Stimulated activated CD8-positive, alpha-beta memory T cell treated with anti-CD3 and anti-CD28 coated beads, Interleukin-15, amount 100 ng/mL, for 4 hours (primary cell): ENCODE measurements at regions not wholly inside any gene's neighbourhood (a gene's known extent, or its start where the extent isn't known, plus 50 kb on each side); places are given as distances from the start of the nearest gene placed in this dataset.

ENCODE experiments used
- DNase-seq, 2 donors: peaks; one replicate each; pipeline ENCODE4 v3.0.0-alpha.2; 2020; ENCODE audit warnings: low read depth in 2 of 2

GRCh38 chr2:181188605-181189004 is 208.2 kb downstream of the UBE2E3 start:
- no peak for DNase-seq

DNA sequence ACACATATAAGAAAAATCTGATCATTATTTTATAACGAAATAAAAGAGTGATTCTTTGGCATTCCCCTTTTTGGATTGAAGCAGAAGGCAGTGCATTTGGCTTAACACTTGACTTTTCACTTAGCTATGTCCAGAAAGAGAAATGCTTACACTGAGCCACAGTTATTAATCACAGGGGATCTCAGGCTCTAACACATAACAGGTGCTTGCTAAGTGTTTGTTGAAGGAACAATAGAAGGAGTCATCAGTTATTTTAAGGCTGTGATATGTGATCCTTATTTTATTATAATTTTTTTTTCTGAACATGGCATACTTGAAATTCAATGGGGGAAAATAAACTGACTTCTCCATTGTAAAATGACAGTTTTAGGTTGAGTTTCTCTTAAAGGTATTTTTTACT is 209.5 kb downstream of the UBE2E3 start:
- DNase-seq = no peak

GRCh38 chr2:181190711-181191110 is 210.3 kb downstream of the UBE2E3 start:
- no peak for DNase-seq

- no peak for DNase-seq
Observed at GRCh38 chr2:181193550-181193949, 213.1 kb downstream of the UBE2E3 start.

- no peak for DNase-seq
Observed at GRCh38 chr2:181196401-181196800, 216.0 kb downstream of the UBE2E3 start.

DNA sequence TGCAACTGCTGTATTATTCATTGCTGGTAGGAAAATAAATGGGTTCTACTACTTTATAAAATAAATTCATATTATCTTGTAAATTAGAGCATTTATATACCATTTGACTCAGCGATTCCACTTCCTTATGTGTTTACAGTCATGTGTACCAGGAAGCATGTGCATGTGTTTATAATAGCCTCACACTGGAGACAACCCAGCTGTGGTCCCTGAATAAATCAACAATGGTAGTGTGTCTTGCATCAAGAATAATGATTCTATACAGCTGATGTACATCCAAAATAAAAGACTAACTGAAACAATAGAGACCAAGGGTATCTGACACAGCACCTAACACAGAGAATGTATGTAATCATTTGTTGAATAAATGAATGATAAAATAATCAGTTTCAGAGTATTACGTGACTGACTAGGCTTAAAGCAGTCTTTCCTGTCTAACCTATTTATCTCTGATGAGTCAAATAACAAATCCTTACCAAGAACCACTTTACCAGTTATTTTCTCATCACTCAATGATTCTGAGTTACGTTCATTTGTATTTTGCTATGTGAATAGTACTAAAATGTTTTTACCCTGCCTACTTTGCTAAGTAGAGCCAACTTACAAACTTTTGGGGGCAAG is 216.8 kb downstream of the UBE2E3 start:
- no peak for DNase-seq

- no peak for DNase-seq
Observed at GRCh38 chr2:181198183-181198864, 217.9 kb downstream of the UBE2E3 start.

- no peak for DNase-seq
Observed at GRCh38 chr2:181203412-181203811, 223.0 kb downstream of the UBE2E3 start.

GRCh38 chr2:181203916-181204315 is 223.5 kb downstream of the UBE2E3 start:
- no peak for DNase-seq

DNA sequence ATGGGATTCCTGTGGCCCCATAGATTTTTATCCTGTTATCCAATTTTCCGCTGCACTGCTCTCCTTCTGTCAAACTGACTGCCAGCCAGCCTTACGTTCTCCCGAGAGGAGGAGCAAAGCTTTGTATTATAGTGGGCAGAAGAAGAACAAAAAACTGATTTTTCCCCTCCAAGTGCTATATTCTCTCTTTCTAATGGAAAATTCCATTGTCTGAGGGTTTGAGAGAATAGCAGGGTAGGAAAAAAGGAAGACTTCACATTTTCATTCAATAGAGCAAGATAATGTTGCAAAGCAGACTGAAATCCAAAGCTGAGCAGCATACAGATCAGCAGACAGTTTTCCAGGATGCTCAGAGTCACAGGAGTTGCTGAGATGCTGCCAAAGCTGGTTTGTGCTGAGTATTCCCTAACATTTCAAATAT is 238.0 kb downstream of the UBE2E3 start:
- no peak for DNase-seq

DNA sequence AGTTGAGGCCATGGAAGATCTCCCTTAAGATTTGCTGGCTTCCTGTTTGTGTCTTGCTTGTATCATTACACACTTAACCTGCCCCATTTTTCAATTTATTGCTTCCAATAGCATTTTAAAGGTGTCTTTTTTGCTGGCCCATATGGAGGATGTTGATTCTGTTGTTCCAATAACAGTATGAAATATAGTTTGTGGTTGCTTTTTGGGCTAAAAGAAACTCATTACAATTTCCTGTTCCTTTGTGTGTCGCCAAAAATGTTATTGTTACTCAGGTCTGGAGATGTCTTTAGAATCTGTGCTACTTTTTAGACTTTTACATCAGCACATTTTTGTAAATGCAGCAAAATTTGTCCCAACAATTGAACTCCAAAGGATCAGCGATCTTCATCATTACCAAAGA is 234.0 kb upstream of the ITGA4 start:
- no peak for DNase-seq

DNA sequence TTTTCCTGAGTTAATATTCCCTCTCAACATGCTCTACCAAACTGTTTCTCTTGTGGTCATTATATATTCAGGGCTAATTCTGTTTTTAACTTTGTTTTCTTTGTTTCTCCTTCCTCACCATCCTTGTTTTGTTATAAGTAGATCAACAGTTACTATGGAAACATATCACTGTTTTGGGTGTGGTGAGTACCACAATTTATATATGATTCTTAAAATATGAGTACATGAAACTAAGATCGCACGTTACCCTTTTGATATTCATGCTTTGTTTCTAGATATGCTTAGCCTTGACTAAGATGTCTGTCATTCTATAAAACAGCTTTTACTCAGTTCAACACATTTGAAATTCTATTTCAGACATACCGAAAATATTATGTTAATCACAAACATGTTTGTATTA is 232.3 kb upstream of the ITGA4 start:
- no peak for DNase-seq

- DNase-seq = no peak
Observed at GRCh38 chr2:181228661-181229060, 228.5 kb upstream of the ITGA4 start.

DNA sequence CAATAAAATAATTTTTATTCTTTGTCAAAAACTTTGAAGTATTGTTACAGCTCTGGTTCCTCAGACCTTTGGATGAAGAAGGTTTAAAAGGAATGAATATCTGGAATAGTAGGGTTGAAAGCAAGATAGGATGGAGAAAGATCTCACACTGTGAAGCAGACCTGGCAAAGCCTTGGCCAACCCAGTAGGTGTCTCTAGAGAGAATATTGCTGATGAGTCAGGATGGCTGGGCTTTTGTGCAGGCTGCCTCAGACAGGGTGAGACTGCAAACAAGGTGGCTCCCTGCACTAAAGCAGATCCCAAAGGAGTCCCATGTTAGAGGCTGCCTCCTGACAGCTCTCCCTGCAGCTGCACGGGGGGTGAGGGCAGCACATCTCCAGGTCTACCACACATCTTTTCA is 226.0 kb upstream of the ITGA4 start:
- DNase-seq = no peak

GRCh38 chr2:181231886-181232621 is 225.1 kb upstream of the ITGA4 start:
- no peak for DNase-seq

GRCh38 chr2:181234487-181234891 is 222.7 kb upstream of the ITGA4 start:
- DNase-seq = no peak

- DNase-seq = no peak
Observed at GRCh38 chr2:181235011-181235410, 222.2 kb upstream of the ITGA4 start.

DNA sequence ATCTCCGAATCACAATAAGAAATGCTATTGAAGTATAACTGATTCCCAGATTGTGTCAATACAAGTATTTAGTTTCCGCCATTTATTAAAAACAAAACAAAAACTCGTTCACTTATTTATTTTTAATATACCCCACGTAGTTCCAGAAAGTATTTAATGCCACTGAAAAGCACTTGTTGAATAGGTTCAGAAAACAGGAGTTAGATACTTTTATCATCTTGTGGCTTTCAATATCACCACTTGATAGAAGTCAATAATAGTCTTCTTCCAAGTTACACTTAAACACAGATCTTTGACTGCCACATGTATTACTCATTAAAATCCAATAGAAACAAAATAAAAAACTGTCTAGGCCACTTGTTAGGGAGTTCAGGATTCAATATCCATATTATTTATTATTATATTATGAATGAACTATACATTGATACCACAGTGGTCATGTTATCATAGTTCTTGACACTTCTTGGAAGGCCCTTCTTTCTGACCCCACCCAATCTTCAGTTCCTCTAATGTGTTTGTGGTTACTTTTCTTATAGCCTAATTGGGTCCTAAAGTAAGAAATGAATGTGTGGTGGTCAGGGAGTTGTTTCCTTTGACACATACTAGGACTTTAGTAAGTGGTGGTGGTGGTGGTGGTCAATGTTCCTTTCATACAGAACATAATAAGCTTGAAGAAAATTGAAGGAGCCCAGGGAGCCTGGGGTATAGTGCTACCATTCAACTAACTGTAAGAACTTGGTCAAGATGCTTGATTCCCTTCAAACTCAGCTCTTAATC is 221.3 kb upstream of the ITGA4 start:
- DNase-seq = no peak

DNA sequence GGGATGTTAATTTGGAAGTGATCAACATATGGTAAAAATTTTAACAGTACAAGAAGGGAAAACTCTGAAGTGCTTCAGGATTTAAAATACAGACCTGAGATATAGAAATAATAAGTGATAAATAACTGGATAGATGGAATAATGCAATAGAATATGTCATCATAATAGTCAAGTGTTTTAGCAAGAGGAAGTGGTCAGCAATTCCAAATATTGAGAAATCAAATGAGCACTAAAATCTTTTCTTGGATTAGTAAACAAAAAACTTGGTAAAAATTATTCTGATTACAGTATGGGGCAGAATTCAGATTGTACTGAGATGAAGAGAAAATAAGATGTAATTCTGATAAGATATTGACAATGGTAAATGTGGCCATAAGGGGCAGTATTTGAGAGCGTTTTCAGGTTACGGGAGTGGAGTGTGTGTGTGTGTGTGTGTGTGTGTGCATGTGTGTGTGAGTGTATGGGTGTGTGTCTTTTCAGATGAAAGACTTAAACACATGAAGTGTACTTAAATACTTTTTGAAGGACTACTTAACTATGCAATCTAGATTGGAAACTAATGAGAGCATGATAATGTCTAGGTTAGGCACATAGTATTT is 217.9 kb upstream of the ITGA4 start:
- no peak for DNase-seq

- DNase-seq = no peak
Observed at GRCh38 chr2:181240844-181241243, 216.3 kb upstream of the ITGA4 start.

DNA sequence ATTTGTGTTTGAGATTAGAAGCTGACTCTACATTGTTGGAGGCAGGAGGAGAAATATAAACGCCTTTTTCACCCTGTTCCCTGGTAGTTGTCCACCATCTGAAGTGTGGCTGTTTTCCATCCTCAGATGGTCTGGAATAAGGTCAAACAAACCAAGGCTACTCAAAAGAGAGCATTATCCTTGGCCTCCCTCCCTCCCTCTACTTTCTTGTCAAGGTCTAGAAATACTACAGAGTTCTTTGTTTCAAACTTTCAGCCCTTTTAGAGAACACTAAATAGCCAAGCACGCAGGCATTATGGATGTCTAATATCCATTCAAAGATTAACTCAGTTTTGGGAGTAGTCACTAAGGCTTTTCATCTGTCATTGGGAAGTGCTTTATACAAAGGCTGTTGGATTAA is 215.8 kb upstream of the ITGA4 start:
- DNase-seq = no peak

GRCh38 chr2:181241797-181242196 is 215.4 kb upstream of the ITGA4 start:
- no peak for DNase-seq
